CD4-positive, alpha-beta T cell treated with Interleukin-15 for 4 hours (primary cell): ENCODE measurements at regions not wholly inside any gene's neighbourhood (a gene's known extent, or its start where the extent isn't known, plus 50 kb on each side); places are given as distances from the start of the nearest gene placed in this dataset.
A peak's percentile ranks its signal among the peaks of the same experiment; 100 is the strongest.

Experiments used
- DNase-seq: peaks from one replicate; pipeline ENCODE4 v3.0.0-alpha.2; 2020; ENCODE audit warnings: low spot score

- no peak for DNase-seq
Observed at GRCh38 chr5:35362772-35363171, 132.5 kb upstream of the PRLR start.

- DNase-seq: no peak
Observed at GRCh38 chr5:35360671-35361070, 130.4 kb upstream of the PRLR start.

- DNase-seq: no peak
Observed at GRCh38 chr5:35359859-35360258, 129.6 kb upstream of the PRLR start.

GRCh38 chr5:35357973-35358372 is 127.7 kb upstream of the PRLR start:
- no peak for DNase-seq

GRCh38 chr5:35356725-35357124 is 126.4 kb upstream of the PRLR start:
- DNase-seq: no peak

GRCh38 chr5:35354751-35355150 is 124.5 kb upstream of the PRLR start:
- no peak for DNase-seq

GRCh38 chr5:35345222-35345621 is 114.9 kb upstream of the PRLR start:
- no peak for DNase-seq

- DNase-seq: no peak
Observed at GRCh38 chr5:35342664-35343063, 112.4 kb upstream of the PRLR start.

- DNase-seq: no peak
Observed at GRCh38 chr5:35341189-35341588, 110.9 kb upstream of the PRLR start.

GRCh38 chr5:35339616-35340100 is 109.4 kb upstream of the PRLR start:
- DNase-seq: no peak

GRCh38 chr5:35339006-35339405 is 108.7 kb upstream of the PRLR start:
- DNase-seq: no peak

- no peak for DNase-seq
Observed at GRCh38 chr5:35338157-35338453, 107.8 kb upstream of the PRLR start.

- no peak for DNase-seq
Observed at GRCh38 chr5:35337340-35338156, 107.3 kb upstream of the PRLR start.

GRCh38 chr5:35336230-35336629 is 105.9 kb upstream of the PRLR start:
- DNase-seq: no peak

GRCh38 chr5:35335752-35336151 is 105.5 kb upstream of the PRLR start:
- DNase-seq: no peak

- no peak for DNase-seq
Observed at GRCh38 chr5:35333366-35333765, 103.1 kb upstream of the PRLR start.

GRCh38 chr5:35331956-35332950 is 102.0 kb upstream of the PRLR start:
- no peak for DNase-seq

GRCh38 chr5:35325836-35326235 is 95.5 kb upstream of the PRLR start:
- DNase-seq: no peak

GRCh38 chr5:35324679-35325078 is 94.4 kb upstream of the PRLR start:
- no peak for DNase-seq

- DNase-seq: no peak
Observed at GRCh38 chr5:35324201-35324600, 93.9 kb upstream of the PRLR start.

GRCh38 chr5:35320029-35320428 is 89.7 kb upstream of the PRLR start:
- DNase-seq: no peak

- DNase-seq: peak; percentile 7
Observed at GRCh38 chr5:35319333-35320002, 89.2 kb upstream of the PRLR start.
